ENCODE measurements at regions not wholly inside any gene's neighbourhood (a gene's known extent, or its start where the extent isn't known, plus 50 kb on each side); places are given as distances from the start of the nearest gene placed in this dataset.

DNA sequence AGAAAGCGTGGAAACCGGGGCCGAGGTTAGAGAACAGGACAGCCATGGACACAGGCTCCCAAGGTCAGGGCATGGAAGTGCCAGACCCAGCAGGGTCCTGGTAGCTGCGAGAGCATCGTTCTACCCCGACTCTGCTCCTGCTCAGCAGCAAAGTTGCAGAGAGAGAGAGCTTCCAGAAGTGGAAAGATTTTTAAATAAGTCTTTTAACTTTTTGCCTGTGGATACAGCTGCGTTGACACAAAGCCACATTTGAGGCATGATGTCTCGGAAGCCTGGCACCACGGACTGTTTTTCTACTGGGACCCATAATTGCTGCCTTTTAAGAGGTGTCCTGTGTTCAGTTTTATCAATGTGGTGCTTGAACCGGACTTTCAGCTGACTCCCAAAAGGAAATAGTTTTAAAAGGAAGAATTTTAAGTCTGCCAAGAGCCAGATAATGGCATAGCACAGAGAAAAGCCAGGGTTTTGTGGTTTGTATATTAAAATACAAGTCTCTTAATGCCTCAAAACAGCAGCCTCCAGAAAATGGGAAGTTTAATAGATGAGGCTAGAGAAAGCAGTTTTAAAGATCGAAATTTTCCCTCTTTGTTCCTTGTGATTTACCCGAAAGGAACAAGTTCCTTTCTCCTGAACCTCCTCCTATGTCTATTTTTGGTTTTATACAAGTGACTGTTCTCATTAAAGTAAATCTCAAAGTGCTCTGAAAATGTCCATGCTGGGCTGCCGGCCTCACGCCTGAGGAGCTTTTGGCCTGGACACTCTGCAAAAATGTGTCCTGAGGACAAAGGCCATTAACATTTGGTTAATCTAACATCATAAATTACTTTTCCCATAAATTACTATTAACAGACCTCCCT lies 91.5 kb downstream of the RIN2 start:
- TF ChIP-seq ZSCAN30 (tag by site-specific recombination; IDR thresholded peaks at IDR 0.05) (no peak), ZNF621 (tag by site-specific recombination; IDR thresholded peaks at IDR 0.05) (no peak), YY1 (tag by site-specific recombination; IDR thresholded peaks at IDR 0.05) (no peak), ZNF366 (tag by site-specific recombination; conservative IDR thresholded peaks at IDR 0.05) (no peak), ZNF660 (tag by site-specific recombination; IDR thresholded peaks at IDR 0.05) (no peak), GFI1B (tag by site-specific recombination; IDR thresholded peaks at IDR 0.05) (no peak), ZBTB7A (tag by site-specific recombination; IDR thresholded peaks at IDR 0.05; ENCODE audit: low read depth) (no peak), HOXD13 (CRISPR knock-in tag; IDR thresholded peaks at IDR 0.05; ENCODE audit: borderline replicate concordance) (no peak), ZNF423 (tag by site-specific recombination; IDR thresholded peaks at IDR 0.05) (no peak), TCF7L2 (IDR thresholded peaks at IDR 0.05; ENCODE audit: borderline replicate concordance, low read depth, low read length) (no peak), KLF10 (tag by site-specific recombination; IDR thresholded peaks at IDR 0.05) (no peak), ZNF112 (tag by site-specific recombination; IDR thresholded peaks at IDR 0.05) (no peak)
- TF ChIP-seq, protein P1, sequence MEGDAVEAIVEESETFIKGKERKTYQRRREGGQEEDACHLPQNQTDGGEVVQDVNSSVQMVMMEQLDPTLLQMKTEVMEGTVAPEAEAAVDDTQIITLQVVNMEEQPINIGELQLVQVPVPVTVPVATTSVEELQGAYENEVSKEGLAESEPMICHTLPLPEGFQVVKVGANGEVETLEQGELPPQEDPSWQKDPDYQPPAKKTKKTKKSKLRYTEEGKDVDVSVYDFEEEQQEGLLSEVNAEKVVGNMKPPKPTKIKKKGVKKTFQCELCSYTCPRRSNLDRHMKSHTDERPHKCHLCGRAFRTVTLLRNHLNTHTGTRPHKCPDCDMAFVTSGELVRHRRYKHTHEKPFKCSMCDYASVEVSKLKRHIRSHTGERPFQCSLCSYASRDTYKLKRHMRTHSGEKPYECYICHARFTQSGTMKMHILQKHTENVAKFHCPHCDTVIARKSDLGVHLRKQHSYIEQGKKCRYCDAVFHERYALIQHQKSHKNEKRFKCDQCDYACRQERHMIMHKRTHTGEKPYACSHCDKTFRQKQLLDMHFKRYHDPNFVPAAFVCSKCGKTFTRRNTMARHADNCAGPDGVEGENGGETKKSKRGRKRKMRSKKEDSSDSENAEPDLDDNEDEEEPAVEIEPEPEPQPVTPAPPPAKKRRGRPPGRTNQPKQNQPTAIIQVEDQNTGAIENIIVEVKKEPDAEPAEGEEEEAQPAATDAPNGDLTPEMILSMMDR (tag by site-specific recombination; IDR thresholded peaks at IDR 0.05): no peak

Data from HEK293 (cell line).